Stomach (tissue), 8 donors: ENCODE measurements at regions not wholly inside any gene's neighbourhood (a gene's known extent, or its start where the extent isn't known, plus 50 kb on each side); places are given as distances from the start of the nearest gene placed in this dataset.
A peak's percentile ranks its signal among the peaks of the same experiment; 100 is the strongest.
"Not testable (repeated sequence)": the region's sequence is repeated elsewhere in the genome, so short reads cannot be mapped to it uniquely, and the experiment has no call there.

ENCODE experiments used
- DNase-seq, 2 donors: peaks; one replicate each; pipeline versions ENCODE4 v3.0.0 to v3.0.0-alpha.2; 2013 to 2019
- H3K27ac ChIP-seq, 5 donors: fragments of 200-600 bp in 4 of 5; sonication (generic) in 4 of 5; one replicate each; pipeline ENCODE4 v1.5.1; 2013 to 2019; ENCODE audit warnings: mild to moderate bottlenecking in 1 of 5, moderate library complexity in 1 of 5
- H3K27me3 ChIP-seq, 3 donors: fragments of 200-600 bp; sonication (generic); one replicate each; pipeline ENCODE4 v1.5.1; 2017 to 2019; ENCODE audit warnings: mixed run types in 1 of 3
- H3K36me3 ChIP-seq, 4 donors: fragments of 200-600 bp; sonication (generic); 1 replicate in 3 of 4; 2 replicates in 1 of 4; pipeline ENCODE4 v1.5.1; 2016 to 2019
- H3K4me1 ChIP-seq, 4 donors: fragments of 200-600 bp; sonication (generic); one replicate each; pipeline ENCODE4 v1.5.1; 2016 to 2019
- H3K4me3 ChIP-seq, 4 donors: fragments of 200-600 bp; sonication (generic) in 3 of 4; one replicate each; pipeline ENCODE4 v1.5.1; 2016 to 2019; ENCODE audit warnings: mild to moderate bottlenecking in 1 of 4
- H3K9me3 ChIP-seq, 4 donors: fragments of 200-600 bp; sonication (generic); one replicate each; pipeline ENCODE4 v1.5.1; 2016 to 2019
- CTCF ChIP-seq, 7 experiments: fragments of 450-650 bp in 4 of 7; fragments of 200-600 bp in 3 of 7; sonication (generic) in 3 of 7; IDR thresholded peaks; one replicate each; pipeline ENCODE4 v1.5.1; 2016 to 2019; ENCODE audit warnings: antibody characterized with exemption in 7 of 7, control low read depth in 2 of 7, mild to moderate bottlenecking in 1 of 7
- EP300 ChIP-seq: sonication (generic); formaldehyde crosslinking; IDR thresholded peaks from one replicate; pipeline ENCODE4 v1.6.1; 2017; ENCODE audit warnings: antibody characterized with exemption
- POLR2A ChIP-seq, 4 donors: fragments of 450-650 bp; IDR thresholded peaks; one replicate each; pipeline ENCODE4 v1.6.1; 2016; ENCODE audit warnings: antibody characterized with exemption in 4 of 4, control low read depth in 2 of 4, mild to moderate bottlenecking in 1 of 4, moderate library complexity in 1 of 4
- POLR2AphosphoS5 ChIP-seq, 3 donors: sonication (generic); formaldehyde crosslinking; IDR thresholded peaks; one replicate each; pipeline ENCODE4 v1.6.1; 2016; ENCODE audit warnings: antibody characterized with exemption in 3 of 3
- WGBS, 5 donors: extraction: QIAGEN DNeasy Blood & Tissue Kit in 3 of 5; methylation state at CpG; one replicate each; pipeline versions ENCODE4 v1.1.5 to v1.1.7; 2013 to 2018; 5-methylcytosine and 5-hydroxymethylcytosine counted together
- intact Hi-C: fragments of 100-400 bp; cut with DNase I; formaldehyde crosslinking; loops from one replicate; pipeline ENCODE4 v1.15.1; 2023; ENCODE audit warnings: low total_unique reads
- donor health status: healthy with polysubstance abuse.
- donor health status: Bipolar disorder and iron deficiency.
- donor health status: healthy.

GRCh38 chr1:87410776-87411480 is 82.2 kb downstream of the LMO4 start:
- no peak overlapping the region for H3K4me3 ChIP-seq
- no peaks in the 10 kb centered on the region for H3K4me1 ChIP-seq
- intact Hi-C loops: no loop called here
- no peaks in the 10 kb centered on the region for H3K9me3 ChIP-seq
- 59 to 96% (median 89%) methylated on average over 3 of the region's 3 CpGs for WGBS, 5 donors
- TF ChIP-seq POLR2AphosphoS5 (IDR thresholded peaks at IDR 0.05) (no peak), EP300 (no peak), POLR2A (IDR thresholded peaks at IDR 0.05) (no peak), CTCF (IDR thresholded peaks at IDR 0.05) (no peak)
- no peaks in the 10 kb centered on the region for H3K27me3 ChIP-seq
- H3K27ac ChIP-seq: no peak overlapping the region
- no peaks in the 10 kb centered on the region for H3K36me3 ChIP-seq
- peak; percentile 54 to 69 for DNase-seq

DNA sequence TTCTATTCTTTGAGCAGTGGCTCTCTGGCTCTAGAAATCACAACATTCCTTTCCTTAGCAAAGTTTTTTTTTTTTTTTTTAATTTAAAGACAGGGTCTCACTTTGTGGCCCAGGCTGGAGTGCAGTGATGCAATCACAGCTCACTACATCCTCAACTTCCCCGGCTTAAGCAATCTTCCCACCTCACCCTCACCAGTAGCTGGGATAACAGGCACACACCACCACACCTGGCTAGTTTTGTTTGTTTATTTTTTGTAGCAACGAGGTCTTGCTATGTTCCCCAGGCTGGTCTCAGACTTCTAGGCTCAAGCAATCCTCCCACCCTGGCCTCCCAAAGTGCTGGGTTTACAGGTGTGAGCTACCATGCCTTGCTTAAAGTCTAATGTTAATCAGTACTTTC is 85.2 kb downstream of the LMO4 start:
- WGBS, 5 donors: 59 to 74% (median 70%) methylated on average over 2 of the region's 2 CpGs
- H3K27ac ChIP-seq, H3K9me3 ChIP-seq, DNase-seq, H3K36me3 ChIP-seq, intact Hi-C loops, H3K4me3 ChIP-seq, H3K27me3 ChIP-seq, H3K4me1 ChIP-seq: not testable (repeated sequence)

DNA sequence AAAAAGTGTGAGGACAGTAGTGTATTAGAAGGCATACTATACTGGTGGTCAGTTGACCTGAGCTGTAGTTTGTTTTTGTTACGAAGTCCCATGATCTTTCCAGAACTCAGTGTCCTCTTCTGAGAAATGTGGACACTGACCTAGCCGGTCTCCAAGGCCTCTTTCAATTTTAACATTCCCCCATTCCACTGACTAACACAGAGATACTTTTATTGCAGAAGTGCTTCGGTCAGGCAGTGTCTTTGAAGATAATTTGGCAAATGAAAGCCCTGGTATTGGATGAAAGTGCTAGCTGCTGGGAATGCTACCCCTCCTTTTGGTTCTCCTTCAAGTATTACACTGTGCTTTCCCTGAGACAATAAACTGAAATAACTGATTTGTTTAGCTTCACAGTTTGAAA is 89.4 kb downstream of the LMO4 start:
- no peak for DNase-seq
- WGBS, 5 donors: 76 to 91% (median 85%) methylated on average over 3 of the region's 3 CpGs
- Histone ChIP-seq H3K4me1 (no peaks in the 10 kb centered on the region), H3K27me3 (no peaks in the 10 kb centered on the region), H3K9me3 (no peaks in the 10 kb centered on the region), H3K36me3 (no peaks in the 10 kb centered on the region), H3K4me3 (no peak overlapping the region), H3K27ac (no peak overlapping the region)
- TF ChIP-seq EP300 (no peak), POLR2AphosphoS5 (IDR thresholded peaks at IDR 0.05) (no peak), POLR2A (IDR thresholded peaks at IDR 0.05) (no peak), CTCF (IDR thresholded peaks at IDR 0.05) (no peak)
- intact Hi-C loops: no loop called here

DNA sequence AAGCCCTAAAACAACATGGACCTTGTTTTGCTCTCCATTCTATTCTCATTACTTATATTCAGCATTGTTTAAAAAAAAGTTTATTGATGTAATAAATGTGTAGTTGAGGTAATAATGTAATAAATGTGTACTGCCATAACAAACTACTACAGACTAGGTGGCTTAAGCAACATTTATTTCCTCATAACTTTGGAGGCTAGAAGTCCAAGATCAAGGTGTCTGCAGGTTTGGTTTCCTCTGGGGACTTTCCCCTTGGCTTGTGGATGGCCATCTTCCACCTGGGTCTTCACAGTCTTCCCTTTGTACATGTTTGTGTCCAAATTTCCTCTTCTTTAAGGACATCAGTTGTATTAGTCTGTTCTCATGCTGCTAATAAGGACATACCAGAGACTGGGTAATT is 93.1 kb downstream of the LMO4 start:
- Histone ChIP-seq H3K4me3 (no peak overlapping the region), H3K9me3 (no peaks in the 10 kb centered on the region), H3K36me3 (no peaks in the 10 kb centered on the region), H3K27ac (no peak overlapping the region), H3K27me3 (no peaks in the 10 kb centered on the region), H3K4me1 (no peaks in the 10 kb centered on the region)
- no peak for DNase-seq
- intact Hi-C loops: no loop called here
- TF ChIP-seq EP300: no peak
- no peak for TF ChIP-seq POLR2AphosphoS5 (IDR thresholded peaks at IDR 0.05)
- no peak for TF ChIP-seq POLR2A (IDR thresholded peaks at IDR 0.05)
- TF ChIP-seq CTCF (IDR thresholded peaks at IDR 0.05): no peak

GRCh38 chr1:87424541-87424940 is 95.9 kb downstream of the LMO4 start:
- no peaks in the 10 kb centered on the region for H3K4me1 ChIP-seq
- TF ChIP-seq CTCF (IDR thresholded peaks at IDR 0.05) (no peak), POLR2AphosphoS5 (IDR thresholded peaks at IDR 0.05) (no peak), EP300 (no peak), POLR2A (IDR thresholded peaks at IDR 0.05) (no peak)
- H3K36me3 ChIP-seq: no peaks in the 10 kb centered on the region
- H3K4me3 ChIP-seq: no peak overlapping the region
- H3K27me3 ChIP-seq: no peaks in the 10 kb centered on the region
- 49 to 82% (median 65%) methylated on average over 1 of the region's 1 CpG for WGBS, 5 donors
- H3K27ac ChIP-seq: no peak overlapping the region
- no peaks in the 10 kb centered on the region for H3K9me3 ChIP-seq
- intact Hi-C loops: no loop called here
- DNase-seq: no peak
